ENCODE measurements at regions not wholly inside any gene's neighbourhood (a gene's known extent, or its start where the extent isn't known, plus 50 kb on each side); places are given as distances from the start of the nearest gene placed in this dataset.

GRCh38 chr3:102718651-102719050, 283.8 kb downstream of the ZPLD1 start:
- TF ChIP-seq CTCF (IDR thresholded peaks at IDR 0.05; ENCODE audit: borderline replicate concordance, extremely low read depth, low read length, poor library complexity, severe bottlenecking) (no peak), EZH2 (IDR thresholded peaks at IDR 0.05; ENCODE audit: borderline replicate concordance, low read depth, low read length, severe bottlenecking) (no peak)
